Peyer's patch (tissue), 4 donors: ENCODE measurements at regions not wholly inside any gene's neighbourhood (a gene's known extent, or its start where the extent isn't known, plus 50 kb on each side); places are given as distances from the start of the nearest gene placed in this dataset.

Experiments used
- POLR2A ChIP-seq, 2 donors: fragments of 450-650 bp; IDR thresholded peaks; one replicate each; pipeline ENCODE4 v1.5.1; 2017; ENCODE audit warnings: antibody characterized with exemption in 2 of 2, mild to moderate bottlenecking in 2 of 2, moderate library complexity in 2 of 2
- TF ChIP-seq, protein P1 (sequence below), 6 experiments: fragments of 450-650 bp in 4 of 6; fragments of 200-600 bp in 2 of 6; sonication (generic) in 1 of 6; IDR thresholded peaks; one replicate each; pipeline ENCODE4 v1.5.1; 2017 to 2019; ENCODE audit warnings: antibody characterized with exemption in 6 of 6, mild to moderate bottlenecking in 3 of 6, moderate library complexity in 1 of 6

- TF ChIP-seq POLR2A (IDR thresholded peaks at IDR 0.05): no peak
- TF ChIP-seq, protein P1, sequence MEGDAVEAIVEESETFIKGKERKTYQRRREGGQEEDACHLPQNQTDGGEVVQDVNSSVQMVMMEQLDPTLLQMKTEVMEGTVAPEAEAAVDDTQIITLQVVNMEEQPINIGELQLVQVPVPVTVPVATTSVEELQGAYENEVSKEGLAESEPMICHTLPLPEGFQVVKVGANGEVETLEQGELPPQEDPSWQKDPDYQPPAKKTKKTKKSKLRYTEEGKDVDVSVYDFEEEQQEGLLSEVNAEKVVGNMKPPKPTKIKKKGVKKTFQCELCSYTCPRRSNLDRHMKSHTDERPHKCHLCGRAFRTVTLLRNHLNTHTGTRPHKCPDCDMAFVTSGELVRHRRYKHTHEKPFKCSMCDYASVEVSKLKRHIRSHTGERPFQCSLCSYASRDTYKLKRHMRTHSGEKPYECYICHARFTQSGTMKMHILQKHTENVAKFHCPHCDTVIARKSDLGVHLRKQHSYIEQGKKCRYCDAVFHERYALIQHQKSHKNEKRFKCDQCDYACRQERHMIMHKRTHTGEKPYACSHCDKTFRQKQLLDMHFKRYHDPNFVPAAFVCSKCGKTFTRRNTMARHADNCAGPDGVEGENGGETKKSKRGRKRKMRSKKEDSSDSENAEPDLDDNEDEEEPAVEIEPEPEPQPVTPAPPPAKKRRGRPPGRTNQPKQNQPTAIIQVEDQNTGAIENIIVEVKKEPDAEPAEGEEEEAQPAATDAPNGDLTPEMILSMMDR (IDR thresholded peaks at IDR 0.05): no peak
These were observed 56.3 kb upstream of the S1PR3 start for GRCh38 chr9:88934876-88935535.
